IPS-NIHi11 (cell line): ENCODE measurements at regions not wholly inside any gene's neighbourhood (a gene's known extent, or its start where the extent isn't known, plus 50 kb on each side); places are given as distances from the start of the nearest gene placed in this dataset.
"Not testable (repeated sequence)": the region's sequence is repeated elsewhere in the genome, so short reads cannot be mapped to it uniquely, and the experiment has no call there.

Source experiments
- DNase-seq: peaks from one replicate; pipeline ENCODE4 v3.0.0; 2012; ENCODE audit warnings: mixed read lengths, low spot score

GRCh38 chr12:86945685-86946196, 689.5 kb upstream of the MGAT4C start:
- DNase-seq, result no peak

- DNase-seq, result not testable (repeated sequence)
Measured at GRCh38 chr12:86944197-86944819, 688.1 kb upstream of the MGAT4C start.

GRCh38 chr12:86931714-86932113, 675.5 kb upstream of the MGAT4C start:
- DNase-seq, result no peak

- no peak for DNase-seq
Measured at GRCh38 chr12:86929962-86930361, 673.8 kb upstream of the MGAT4C start.

GRCh38 chr12:86917121-86917520, 660.9 kb upstream of the MGAT4C start:
- no peak for DNase-seq

GRCh38 chr12:86914721-86915120, 658.5 kb upstream of the MGAT4C start:
- DNase-seq, result peak; percentile 42

- DNase-seq, result no peak
Measured at GRCh38 chr12:86911973-86912372, 655.8 kb upstream of the MGAT4C start.

GRCh38 chr12:86903159-86903558, 647.0 kb upstream of the MGAT4C start:
- no peak for DNase-seq

- DNase-seq, result no peak
Measured at GRCh38 chr12:86860776-86861175, 604.6 kb upstream of the MGAT4C start.

GRCh38 chr12:86852451-86852850, 596.3 kb upstream of the MGAT4C start:
- no peak for DNase-seq

GRCh38 chr12:86838711-86839110, 582.5 kb upstream of the MGAT4C start:
- no peak for DNase-seq

GRCh38 chr12:86838260-86838659, 582.1 kb upstream of the MGAT4C start:
- DNase-seq, result no peak

GRCh38 chr12:86837246-86837645, 581.1 kb upstream of the MGAT4C start:
- DNase-seq, result peak; percentile 4

GRCh38 chr12:86834217-86834616, 578.0 kb upstream of the MGAT4C start:
- no peak for DNase-seq

GRCh38 chr12:86827409-86827808, 571.2 kb upstream of the MGAT4C start:
- DNase-seq, result no peak

- no peak for DNase-seq
Measured at GRCh38 chr12:86826051-86826450, 569.9 kb upstream of the MGAT4C start.

GRCh38 chr12:86801439-86801838, 545.2 kb upstream of the MGAT4C start:
- DNase-seq, result no peak

GRCh38 chr12:86799616-86800015, 543.4 kb upstream of the MGAT4C start:
- no peak for DNase-seq

- DNase-seq, result no peak
Measured at GRCh38 chr12:86796550-86796949, 540.4 kb upstream of the MGAT4C start.

- no peak for DNase-seq
Measured at GRCh38 chr12:86788661-86789060, 532.5 kb upstream of the MGAT4C start.

- no peak for DNase-seq
Measured at GRCh38 chr12:86787419-86787818, 531.2 kb upstream of the MGAT4C start.

GRCh38 chr12:86777325-86777724, 521.1 kb upstream of the MGAT4C start:
- DNase-seq, result no peak

GRCh38 chr12:86774841-86775388, 518.7 kb upstream of the MGAT4C start:
- DNase-seq, result no peak

- DNase-seq, result no peak
Measured at GRCh38 chr12:86772696-86773095, 516.5 kb upstream of the MGAT4C start.
